OCI-M1 (cell line): ENCODE measurements at regions not wholly inside any gene's neighbourhood (a gene's known extent, or its start where the extent isn't known, plus 50 kb on each side); places are given as distances from the start of the nearest gene placed in this dataset.

Source experiments
- DNase-seq: peaks from one replicate; lab custom pipeline; 2025; lab: John Stamatoyannopoulos, UW

- no peak for DNase-seq
Observed at GRCh38 chr12:76706761-76707160, 57.2 kb upstream of the ZDHHC17 start.

- DNase-seq, result no peak
Observed at GRCh38 chr12:76707772-76708171, 56.1 kb upstream of the ZDHHC17 start.

- no peak for DNase-seq
Observed at GRCh38 chr12:76708296-76708695, 55.6 kb upstream of the ZDHHC17 start.

DNA sequence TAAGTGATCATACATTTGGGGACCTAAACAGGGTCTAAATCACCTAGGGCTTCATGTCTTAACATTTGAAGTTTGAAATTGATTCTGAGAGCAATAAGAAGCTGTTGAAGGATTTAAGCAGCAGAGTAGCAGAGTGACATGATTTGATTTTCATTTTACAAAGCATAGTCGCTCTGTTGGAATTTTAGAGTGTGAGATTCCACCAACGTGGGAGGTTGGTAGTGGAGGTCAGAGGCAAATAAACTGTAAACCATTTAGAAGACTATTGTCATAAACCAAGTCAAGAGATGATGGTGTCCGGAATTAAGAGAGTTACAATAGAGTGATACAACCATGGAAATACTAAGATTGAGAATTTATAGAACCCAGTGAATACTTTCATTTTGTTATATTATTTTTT lies 52.7 kb upstream of the ZDHHC17 start:
- DNase-seq, result no peak

- no peak for DNase-seq
Observed at GRCh38 chr12:76713130-76713529, 50.8 kb upstream of the ZDHHC17 start.

DNA sequence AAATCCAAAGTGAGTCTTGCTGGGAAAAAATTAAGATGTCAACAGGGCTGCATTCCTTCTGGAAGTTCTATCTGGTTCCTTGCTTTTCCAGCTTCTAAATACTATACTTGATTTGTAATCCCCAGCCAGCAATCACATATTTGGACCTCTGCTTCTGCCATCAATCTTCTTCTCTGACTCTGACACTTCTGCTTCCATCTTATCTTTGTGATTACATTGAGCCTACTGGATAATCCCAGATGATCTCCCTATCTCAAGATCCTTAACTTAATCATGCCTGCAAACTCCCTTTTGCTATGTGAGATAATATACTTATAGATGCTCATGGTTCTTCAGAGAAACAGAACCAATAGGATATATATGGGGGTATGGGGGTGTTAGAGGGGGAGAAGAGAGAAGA lies 49.9 kb upstream of the ZDHHC17 start:
- DNase-seq, result no peak
